CD14-positive monocyte (primary cell): ENCODE measurements at regions not wholly inside any gene's neighbourhood (a gene's known extent, or its start where the extent isn't known, plus 50 kb on each side); places are given as distances from the start of the nearest gene placed in this dataset.

Experiments
- DNase-seq, 3 donors: peaks; one replicate each; pipeline ENCODE4 v3.0.0-alpha.2; 2011 to 2022
- H2AFZ ChIP-seq: 2 replicates; pipeline ENCODE4 v1.6.0; 2012; ENCODE audit warnings: mild to moderate bottlenecking, low read depth, low read length, inconsistent platforms; ENCODE audit not compliant: insufficient read depth, poor library complexity, severe bottlenecking
- H3K27ac ChIP-seq, 2 donors: 1 replicate in 1 of 2; 2 replicates in 1 of 2; pipeline ENCODE4 v1.5.1; 2012 to 2013; ENCODE audit warnings: low read length in 2 of 2, control low read depth in 1 of 2, inconsistent platforms in 1 of 2, low read depth in 1 of 2, mild to moderate bottlenecking in 1 of 2
- H3K27me3 ChIP-seq, 2 donors: one replicate each; pipeline versions ENCODE4 v1.6.0 to v1.6.1; 2011 to 2013; ENCODE audit warnings: low read length in 2 of 2; ENCODE audit not compliant: control insufficient read depth in 2 of 2, insufficient read depth in 2 of 2
- H3K36me3 ChIP-seq, 2 donors: replicated peaks in 1 of 2; 1 replicate in 1 of 2; 2 replicates in 1 of 2; pipeline versions ENCODE4 v1.5.1 to v1.6.1; 2012 to 2013; ENCODE audit warnings: low read length in 2 of 2, control low read depth in 1 of 2, inconsistent platforms in 1 of 2, mild to moderate bottlenecking in 1 of 2; ENCODE audit not compliant: insufficient read depth in 2 of 2, control insufficient read depth in 1 of 2
- H3K4me1 ChIP-seq, 2 donors: 1 replicate in 1 of 2; 2 replicates in 1 of 2; pipeline versions ENCODE4 v1.5.1 to v1.6.1; 2012 to 2013; ENCODE audit warnings: low read length in 2 of 2, control low read depth in 1 of 2, inconsistent platforms in 1 of 2, mild to moderate bottlenecking in 1 of 2, moderate library complexity in 1 of 2; ENCODE audit not compliant: insufficient read depth in 2 of 2, control insufficient read depth in 1 of 2
- H3K4me2 ChIP-seq: replicated peaks from 2 replicates; pipeline ENCODE3; 2012; ENCODE audit warnings: low read length, moderate library complexity, mild to moderate bottlenecking; ENCODE audit not compliant: poor library complexity, severe bottlenecking; ENCODE audit errors: extremely low read depth
- H3K4me3 ChIP-seq, 3 experiments: fragments of 200-600 bp in 1 of 3; sonication (generic) in 1 of 3; replicated peaks in 1 of 3; 1 replicate in 2 of 3; 2 replicates in 1 of 3; pipeline ENCODE4 v1.5.1; 2011 to 2013; ENCODE audit warnings: low read length in 3 of 3, mild to moderate bottlenecking in 3 of 3, control low read depth in 2 of 3, low read depth in 2 of 3, inconsistent platforms in 1 of 3, moderate library complexity in 1 of 3
- H3K79me2 ChIP-seq: 2 replicates; pipeline ENCODE4 v1.6.0; 2012; ENCODE audit warnings: mild to moderate bottlenecking, control low read depth, inconsistent platforms, low read length, moderate library complexity; ENCODE audit not compliant: insufficient read depth
- H3K9ac ChIP-seq: 2 replicates; pipeline ENCODE4 v1.6.0; 2017; ENCODE audit warnings: low read length, mild to moderate bottlenecking; ENCODE audit not compliant: insufficient read depth, poor library complexity, severe bottlenecking
- H3K9me3 ChIP-seq, 2 donors: replicated peaks in 1 of 2; 1 replicate in 1 of 2; 2 replicates in 1 of 2; pipeline versions ENCODE4 v1.5.1 to v1.6.1; 2012 to 2013; ENCODE audit warnings: low read length in 2 of 2, control low read depth in 1 of 2; ENCODE audit not compliant: control insufficient read depth in 1 of 2, insufficient read depth in 1 of 2
- H4K20me1 ChIP-seq: 2 replicates; pipeline ENCODE4 v1.6.0; 2012; ENCODE audit warnings: mild to moderate bottlenecking, low read length, control low read depth, moderate library complexity; ENCODE audit not compliant: insufficient read depth
- H3K27ac Mint-ChIP-seq, 7 donors: one replicate each; pipeline ENCODE4 v1.8.0; 2020; ENCODE audit warnings: mild to moderate bottlenecking in 7 of 7, mixed read lengths in 7 of 7, moderate library complexity in 6 of 7, inconsistent platforms in 2 of 7
- H3K27me3 Mint-ChIP-seq, 3 donors: one replicate each; pipeline ENCODE4 v1.8.0; 2021 to 2022; ENCODE audit warnings: low read depth in 3 of 3, mild to moderate bottlenecking in 3 of 3, mixed read lengths in 3 of 3, moderate library complexity in 3 of 3, inconsistent platforms in 1 of 3
- H3K36me3 Mint-ChIP-seq, 2 donors: one replicate each; pipeline ENCODE4 v1.8.0; 2020; ENCODE audit warnings: mixed read lengths in 2 of 2, inconsistent platforms in 1 of 2, mild to moderate bottlenecking in 1 of 2
- H3K4me1 Mint-ChIP-seq: one replicate; pipeline ENCODE4 v1.8.0; 2020; ENCODE audit warnings: mild to moderate bottlenecking, mixed read lengths
- H3K4me3 Mint-ChIP-seq, 2 donors: one replicate each; pipeline ENCODE4 v1.8.0; 2020; ENCODE audit warnings: mild to moderate bottlenecking in 2 of 2, mixed read lengths in 2 of 2, moderate library complexity in 1 of 2
- H3K9me3 Mint-ChIP-seq, 7 donors: one replicate each; pipeline ENCODE4 v1.8.0; 2020 to 2022; ENCODE audit warnings: mixed read lengths in 7 of 7, mild to moderate bottlenecking in 6 of 7, moderate library complexity in 6 of 7, inconsistent platforms in 2 of 7
- WGBS: methylation state at CpG from one replicate; pipeline ENCODE4 v1.1.5; 2013; ENCODE audit warnings: missing lambda C conversion rate; ENCODE audit not compliant: insufficient coverage; 5-methylcytosine and 5-hydroxymethylcytosine counted together
- intact Hi-C, 2 donors: fragments of 100-400 bp; cut with micrococcal nuclease; formaldehyde crosslinking; loops; one replicate each; pipeline versions ENCODE4 v1.15.0 to v1.15.1; 2023
- TF ChIP-seq, protein P1 (sequence below): fragments of 200-600 bp; IDR thresholded peaks from one replicate; pipeline ENCODE4 v1.8.0; 2022; ENCODE audit warnings: antibody characterized with exemption, mild to moderate bottlenecking

DNA sequence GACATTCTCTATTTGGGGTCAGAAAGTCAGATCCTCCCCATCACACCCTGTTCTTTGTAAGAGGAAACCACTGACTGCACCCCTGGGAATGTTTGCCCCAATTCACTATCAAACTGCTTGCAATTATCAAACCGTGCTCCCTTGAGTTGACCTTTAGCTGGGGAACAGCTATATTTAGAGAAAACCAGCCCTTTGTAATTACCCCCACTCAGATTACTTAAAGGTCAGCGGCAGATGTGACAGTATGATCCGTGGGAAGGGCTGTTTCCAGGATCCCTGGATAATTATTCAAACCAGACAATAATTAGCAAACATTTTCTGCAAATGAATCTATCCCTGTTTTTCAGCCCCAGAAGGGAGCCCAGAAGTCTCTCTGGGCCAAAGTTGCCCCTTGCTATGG lies 242.7 kb downstream of the RRAGC start:
- Histone ChIP-seq H4K20me1 (no peaks in the 10 kb centered on the region), H3K4me3 (no peak overlapping the region), H3K36me3 (no peaks in the 10 kb centered on the region), H3K4me1 (no peaks in the 10 kb centered on the region), H3K9me3 (no peaks in the 10 kb centered on the region), H3K27me3 (no peaks in the 10 kb centered on the region), H3K79me2 (no peaks in the 10 kb centered on the region), H2AFZ (no peak overlapping the region), H3K4me2 (no peak overlapping the region), H3K27ac (no peak overlapping the region), H3K9ac (no peak overlapping the region)
- peaks cover 0 to 8% (median 4%) of the 10 kb centered on the region in 7 donors for H3K9me3 Mint-ChIP-seq
- no peaks in the 10 kb centered on the region for H3K36me3 Mint-ChIP-seq
- intact Hi-C loops, result no loop called here
- WGBS, result 87% methylated on average over 3 of the region's 3 CpGs
- H3K27me3 Mint-ChIP-seq, result peaks cover 0 to 13% (median 9%) of the 10 kb centered on the region in 3 donors
- H3K4me1 Mint-ChIP-seq, result no peaks in the 10 kb centered on the region
- H3K27ac Mint-ChIP-seq, result no peak overlapping the region
- DNase-seq, result no peak
- TF ChIP-seq, protein P1, sequence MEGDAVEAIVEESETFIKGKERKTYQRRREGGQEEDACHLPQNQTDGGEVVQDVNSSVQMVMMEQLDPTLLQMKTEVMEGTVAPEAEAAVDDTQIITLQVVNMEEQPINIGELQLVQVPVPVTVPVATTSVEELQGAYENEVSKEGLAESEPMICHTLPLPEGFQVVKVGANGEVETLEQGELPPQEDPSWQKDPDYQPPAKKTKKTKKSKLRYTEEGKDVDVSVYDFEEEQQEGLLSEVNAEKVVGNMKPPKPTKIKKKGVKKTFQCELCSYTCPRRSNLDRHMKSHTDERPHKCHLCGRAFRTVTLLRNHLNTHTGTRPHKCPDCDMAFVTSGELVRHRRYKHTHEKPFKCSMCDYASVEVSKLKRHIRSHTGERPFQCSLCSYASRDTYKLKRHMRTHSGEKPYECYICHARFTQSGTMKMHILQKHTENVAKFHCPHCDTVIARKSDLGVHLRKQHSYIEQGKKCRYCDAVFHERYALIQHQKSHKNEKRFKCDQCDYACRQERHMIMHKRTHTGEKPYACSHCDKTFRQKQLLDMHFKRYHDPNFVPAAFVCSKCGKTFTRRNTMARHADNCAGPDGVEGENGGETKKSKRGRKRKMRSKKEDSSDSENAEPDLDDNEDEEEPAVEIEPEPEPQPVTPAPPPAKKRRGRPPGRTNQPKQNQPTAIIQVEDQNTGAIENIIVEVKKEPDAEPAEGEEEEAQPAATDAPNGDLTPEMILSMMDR, result no peak
- no peak overlapping the region for H3K4me3 Mint-ChIP-seq

DNA sequence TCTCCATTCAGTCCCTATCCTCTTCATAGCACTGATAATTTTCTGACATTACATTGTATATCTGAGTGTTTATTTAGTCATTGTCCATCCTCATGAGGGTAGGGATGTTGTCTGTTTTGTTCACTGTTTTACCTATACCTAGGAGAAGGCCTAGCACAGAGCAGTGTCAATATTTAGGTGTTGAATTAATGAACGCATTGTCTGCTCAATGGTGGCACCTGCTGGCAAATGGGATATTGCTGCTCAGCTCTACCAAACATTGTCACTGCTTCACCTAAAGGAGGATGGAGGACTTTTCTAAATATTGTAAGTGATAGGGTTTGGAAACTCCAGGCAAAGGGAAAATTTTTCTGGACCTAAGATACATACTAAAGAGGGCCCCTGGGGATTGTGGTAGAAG lies 243.9 kb downstream of the RRAGC start:
- no peak overlapping the region for H3K27ac ChIP-seq
- H3K9me3 ChIP-seq, result no peaks in the 10 kb centered on the region
- no peaks in the 10 kb centered on the region for H3K4me1 ChIP-seq
- Mint-ChIP-seq H3K27me3 (peaks cover 0 to 15% (median 11%) of the 10 kb centered on the region in 3 donors), H3K4me3 (no peak overlapping the region), H3K9me3 (peaks cover 0 to 8% (median 4%) of the 10 kb centered on the region in 7 donors), H3K36me3 (no peaks in the 10 kb centered on the region), H3K4me1 (no peaks in the 10 kb centered on the region), H3K27ac (no peak overlapping the region)
- intact Hi-C loops, result no loop called here
- H3K36me3 ChIP-seq, result no peaks in the 10 kb centered on the region
- no peak overlapping the region for H3K9ac ChIP-seq
- H3K4me3 ChIP-seq, result no peak overlapping the region
- H3K4me2 ChIP-seq, result no peak overlapping the region
- no peaks in the 10 kb centered on the region for H3K79me2 ChIP-seq
- H4K20me1 ChIP-seq, result no peaks in the 10 kb centered on the region
- H3K27me3 ChIP-seq, result no peaks in the 10 kb centered on the region
- no peak for DNase-seq
- no CpG with 5 or more reads among the region's 1 CpG for WGBS
- H2AFZ ChIP-seq, result no peak overlapping the region
- TF ChIP-seq, protein P1, result no peak
